Activated T-helper 17 cell treated with anti-CD3 and anti-CD28 coated beads, Interleukin-2, amount 50 U/mL, for 72 hours (primary cell): ENCODE measurements at regions not wholly inside any gene's neighbourhood (a gene's known extent, or its start where the extent isn't known, plus 50 kb on each side); places are given as distances from the start of the nearest gene placed in this dataset.

Source experiments
- ATAC-seq: fragments of 150-1000 bp; cut with Tn5 transposase; replicated peaks from 2 replicates; pipeline ENCODE4 v1.10.0; 2021; ENCODE audit warnings: mild to moderate bottlenecking, moderate library complexity
- H3K27ac Mint-ChIP-seq: one replicate; pipeline ENCODE4 v1.8.0; 2022; ENCODE audit warnings: mixed read lengths
- H3K27me3 Mint-ChIP-seq: one replicate; pipeline ENCODE4 v1.8.0; 2022; ENCODE audit warnings: mixed read lengths
- H3K36me3 Mint-ChIP-seq: one replicate; pipeline ENCODE4 v1.8.0; 2022; ENCODE audit warnings: low read depth, mild to moderate bottlenecking, mixed read lengths
- H3K4me1 Mint-ChIP-seq: one replicate; pipeline ENCODE4 v1.8.0; 2022; ENCODE audit warnings: mixed read lengths
- H3K4me3 Mint-ChIP-seq: one replicate; pipeline ENCODE4 v1.8.0; 2022; ENCODE audit warnings: mild to moderate bottlenecking, mixed read lengths
- H3K9me3 Mint-ChIP-seq: one replicate; pipeline ENCODE4 v1.8.0; 2022; ENCODE audit warnings: mixed read lengths

GRCh38 chr13:78258304-78258703 lies 339.7 kb upstream of the EDNRB start:
- no peak overlapping the region for H3K27ac Mint-ChIP-seq
- H3K4me3 Mint-ChIP-seq: no peak overlapping the region
- H3K36me3 Mint-ChIP-seq: no peaks in the 10 kb centered on the region
- no peaks in the 10 kb centered on the region for H3K9me3 Mint-ChIP-seq
- no peak for ATAC-seq
- H3K4me1 Mint-ChIP-seq: no peaks in the 10 kb centered on the region
- H3K27me3 Mint-ChIP-seq: no peaks in the 10 kb centered on the region

GRCh38 chr13:78256484-78256883 lies 337.9 kb upstream of the EDNRB start:
- H3K4me3 Mint-ChIP-seq: no peak overlapping the region
- no peak overlapping the region for H3K27ac Mint-ChIP-seq
- H3K27me3 Mint-ChIP-seq: no peaks in the 10 kb centered on the region
- no peaks in the 10 kb centered on the region for H3K36me3 Mint-ChIP-seq
- H3K4me1 Mint-ChIP-seq: no peaks in the 10 kb centered on the region
- ATAC-seq: no peak
- H3K9me3 Mint-ChIP-seq: no peaks in the 10 kb centered on the region

GRCh38 chr13:78254113-78254512 lies 335.5 kb upstream of the EDNRB start:
- no peak for ATAC-seq
- H3K9me3 Mint-ChIP-seq: no peaks in the 10 kb centered on the region
- no peak overlapping the region for H3K4me3 Mint-ChIP-seq
- H3K4me1 Mint-ChIP-seq: no peaks in the 10 kb centered on the region
- no peaks in the 10 kb centered on the region for H3K27me3 Mint-ChIP-seq
- no peak overlapping the region for H3K27ac Mint-ChIP-seq
- H3K36me3 Mint-ChIP-seq: no peaks in the 10 kb centered on the region

- Mint-ChIP-seq H3K4me3 (no peak overlapping the region), H3K36me3 (no peaks in the 10 kb centered on the region), H3K9me3 (no peaks in the 10 kb centered on the region), H3K27ac (no peak overlapping the region), H3K4me1 (no peaks in the 10 kb centered on the region), H3K27me3 (no peaks in the 10 kb centered on the region)
- ATAC-seq: no peak
Measured at GRCh38 chr13:78247362-78247761, 328.7 kb upstream of the EDNRB start.

GRCh38 chr13:78241278-78241919 lies 322.8 kb upstream of the EDNRB start:
- Mint-ChIP-seq H3K27me3 (no peaks in the 10 kb centered on the region), H3K27ac (no peak overlapping the region), H3K4me3 (no peak overlapping the region), H3K4me1 (no peaks in the 10 kb centered on the region), H3K9me3 (no peaks in the 10 kb centered on the region), H3K36me3 (no peaks in the 10 kb centered on the region)
- no peak for ATAC-seq

GRCh38 chr13:78239714-78240113 lies 321.1 kb upstream of the EDNRB start:
- no peaks in the 10 kb centered on the region for H3K36me3 Mint-ChIP-seq
- H3K4me1 Mint-ChIP-seq: no peaks in the 10 kb centered on the region
- no peaks in the 10 kb centered on the region for H3K9me3 Mint-ChIP-seq
- no peak for ATAC-seq
- no peak overlapping the region for H3K27ac Mint-ChIP-seq
- no peak overlapping the region for H3K4me3 Mint-ChIP-seq
- no peaks in the 10 kb centered on the region for H3K27me3 Mint-ChIP-seq

GRCh38 chr13:78238911-78239310 lies 320.3 kb upstream of the EDNRB start:
- no peaks in the 10 kb centered on the region for H3K27me3 Mint-ChIP-seq
- no peak overlapping the region for H3K27ac Mint-ChIP-seq
- H3K4me1 Mint-ChIP-seq: no peaks in the 10 kb centered on the region
- no peaks in the 10 kb centered on the region for H3K9me3 Mint-ChIP-seq
- no peaks in the 10 kb centered on the region for H3K36me3 Mint-ChIP-seq
- no peak for ATAC-seq
- H3K4me3 Mint-ChIP-seq: no peak overlapping the region

- Mint-ChIP-seq H3K4me1 (no peaks in the 10 kb centered on the region), H3K36me3 (no peaks in the 10 kb centered on the region), H3K9me3 (no peaks in the 10 kb centered on the region), H3K27me3 (no peaks in the 10 kb centered on the region), H3K4me3 (no peak overlapping the region), H3K27ac (no peak overlapping the region)
- ATAC-seq: no peak
Measured at GRCh38 chr13:78228940-78229339, 310.3 kb upstream of the EDNRB start.

- Mint-ChIP-seq H3K36me3 (no peaks in the 10 kb centered on the region), H3K4me3 (no peak overlapping the region), H3K9me3 (no peaks in the 10 kb centered on the region), H3K4me1 (no peaks in the 10 kb centered on the region), H3K27ac (no peak overlapping the region), H3K27me3 (no peaks in the 10 kb centered on the region)
- no peak for ATAC-seq
Measured at GRCh38 chr13:78228211-78228610, 309.6 kb upstream of the EDNRB start.

GRCh38 chr13:78227709-78228108 lies 309.1 kb upstream of the EDNRB start:
- Mint-ChIP-seq H3K36me3 (no peaks in the 10 kb centered on the region), H3K9me3 (no peaks in the 10 kb centered on the region), H3K27ac (no peak overlapping the region), H3K4me3 (no peak overlapping the region), H3K4me1 (no peaks in the 10 kb centered on the region), H3K27me3 (no peaks in the 10 kb centered on the region)
- no peak for ATAC-seq

- H3K4me3 Mint-ChIP-seq: no peak overlapping the region
- no peaks in the 10 kb centered on the region for H3K9me3 Mint-ChIP-seq
- peaks cover 5% of the 10 kb centered on the region for H3K27me3 Mint-ChIP-seq
- ATAC-seq: no peak
- H3K27ac Mint-ChIP-seq: no peak overlapping the region
- H3K36me3 Mint-ChIP-seq: no peaks in the 10 kb centered on the region
- no peaks in the 10 kb centered on the region for H3K4me1 Mint-ChIP-seq
Measured at GRCh38 chr13:78215458-78216108, 297.0 kb upstream of the EDNRB start.

GRCh38 chr13:78201411-78201810 lies 282.8 kb upstream of the EDNRB start:
- H3K4me3 Mint-ChIP-seq: no peak overlapping the region
- H3K9me3 Mint-ChIP-seq: no peaks in the 10 kb centered on the region
- H3K4me1 Mint-ChIP-seq: no peaks in the 10 kb centered on the region
- H3K36me3 Mint-ChIP-seq: no peaks in the 10 kb centered on the region
- H3K27ac Mint-ChIP-seq: no peak overlapping the region
- ATAC-seq: no peak
- peaks cover 8% of the 10 kb centered on the region for H3K27me3 Mint-ChIP-seq

GRCh38 chr13:78198821-78199220 lies 280.2 kb upstream of the EDNRB start:
- H3K4me1 Mint-ChIP-seq: no peaks in the 10 kb centered on the region
- peaks cover 5% of the 10 kb centered on the region for H3K27me3 Mint-ChIP-seq
- H3K36me3 Mint-ChIP-seq: no peaks in the 10 kb centered on the region
- H3K9me3 Mint-ChIP-seq: no peaks in the 10 kb centered on the region
- H3K27ac Mint-ChIP-seq: no peak overlapping the region
- no peak for ATAC-seq
- H3K4me3 Mint-ChIP-seq: no peak overlapping the region

GRCh38 chr13:78198419-78198818 lies 279.8 kb upstream of the EDNRB start:
- no peak overlapping the region for H3K4me3 Mint-ChIP-seq
- no peaks in the 10 kb centered on the region for H3K4me1 Mint-ChIP-seq
- H3K27ac Mint-ChIP-seq: no peak overlapping the region
- no peak for ATAC-seq
- H3K27me3 Mint-ChIP-seq: peaks cover 5% of the 10 kb centered on the region
- H3K9me3 Mint-ChIP-seq: no peaks in the 10 kb centered on the region
- no peaks in the 10 kb centered on the region for H3K36me3 Mint-ChIP-seq

GRCh38 chr13:78197231-78197630 lies 278.6 kb upstream of the EDNRB start:
- H3K9me3 Mint-ChIP-seq: no peaks in the 10 kb centered on the region
- no peaks in the 10 kb centered on the region for H3K36me3 Mint-ChIP-seq
- no peak overlapping the region for H3K4me3 Mint-ChIP-seq
- H3K27ac Mint-ChIP-seq: no peak overlapping the region
- H3K27me3 Mint-ChIP-seq: peaks cover 5% of the 10 kb centered on the region
- no peaks in the 10 kb centered on the region for H3K4me1 Mint-ChIP-seq
- ATAC-seq: no peak
